GM12801 (cell line): ENCODE measurements at regions not wholly inside any gene's neighbourhood (a gene's known extent, or its start where the extent isn't known, plus 50 kb on each side); places are given as distances from the start of the nearest gene placed in this dataset.

ENCODE experiments used
- TF ChIP-seq, protein P1 (sequence below): IDR thresholded peaks from one replicate; pipeline ENCODE4 v1.5.1; 2011; ENCODE audit warnings: control low read depth; ENCODE audit not compliant: insufficient read length; ENCODE audit errors: extremely low read depth

DNA sequence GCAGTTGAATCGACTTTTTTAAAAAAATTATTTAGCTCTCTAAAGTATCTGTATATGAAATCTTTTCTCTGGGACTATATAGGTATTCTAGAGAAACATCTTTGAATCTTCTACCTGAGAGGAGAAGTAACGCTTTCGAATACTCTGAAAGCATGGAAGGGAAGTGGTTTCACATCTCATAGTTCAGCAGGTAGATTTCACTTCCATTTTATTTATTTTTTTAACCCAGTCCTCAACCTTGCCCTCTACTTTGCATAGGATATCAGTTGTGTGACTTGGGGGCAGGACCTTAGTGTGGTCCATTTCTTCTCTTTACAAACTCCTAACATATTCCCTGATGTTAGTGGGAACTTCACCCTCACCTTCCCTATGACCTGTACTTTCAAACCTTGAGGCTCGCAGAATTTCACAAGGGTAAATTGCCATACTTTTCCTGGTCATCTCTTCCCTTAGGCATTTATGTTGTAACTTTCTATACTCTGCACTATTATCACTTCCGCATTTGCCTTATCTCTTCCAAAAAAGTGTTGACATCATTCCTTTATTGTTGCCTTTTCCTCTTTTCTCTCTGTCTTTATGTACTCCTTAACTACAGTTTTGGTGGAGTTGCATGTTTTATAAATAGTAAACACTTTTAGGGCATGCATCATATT, 1208.5 kb upstream of the ADGRL4 start:
- TF ChIP-seq, protein P1, sequence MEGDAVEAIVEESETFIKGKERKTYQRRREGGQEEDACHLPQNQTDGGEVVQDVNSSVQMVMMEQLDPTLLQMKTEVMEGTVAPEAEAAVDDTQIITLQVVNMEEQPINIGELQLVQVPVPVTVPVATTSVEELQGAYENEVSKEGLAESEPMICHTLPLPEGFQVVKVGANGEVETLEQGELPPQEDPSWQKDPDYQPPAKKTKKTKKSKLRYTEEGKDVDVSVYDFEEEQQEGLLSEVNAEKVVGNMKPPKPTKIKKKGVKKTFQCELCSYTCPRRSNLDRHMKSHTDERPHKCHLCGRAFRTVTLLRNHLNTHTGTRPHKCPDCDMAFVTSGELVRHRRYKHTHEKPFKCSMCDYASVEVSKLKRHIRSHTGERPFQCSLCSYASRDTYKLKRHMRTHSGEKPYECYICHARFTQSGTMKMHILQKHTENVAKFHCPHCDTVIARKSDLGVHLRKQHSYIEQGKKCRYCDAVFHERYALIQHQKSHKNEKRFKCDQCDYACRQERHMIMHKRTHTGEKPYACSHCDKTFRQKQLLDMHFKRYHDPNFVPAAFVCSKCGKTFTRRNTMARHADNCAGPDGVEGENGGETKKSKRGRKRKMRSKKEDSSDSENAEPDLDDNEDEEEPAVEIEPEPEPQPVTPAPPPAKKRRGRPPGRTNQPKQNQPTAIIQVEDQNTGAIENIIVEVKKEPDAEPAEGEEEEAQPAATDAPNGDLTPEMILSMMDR: no peak

DNA sequence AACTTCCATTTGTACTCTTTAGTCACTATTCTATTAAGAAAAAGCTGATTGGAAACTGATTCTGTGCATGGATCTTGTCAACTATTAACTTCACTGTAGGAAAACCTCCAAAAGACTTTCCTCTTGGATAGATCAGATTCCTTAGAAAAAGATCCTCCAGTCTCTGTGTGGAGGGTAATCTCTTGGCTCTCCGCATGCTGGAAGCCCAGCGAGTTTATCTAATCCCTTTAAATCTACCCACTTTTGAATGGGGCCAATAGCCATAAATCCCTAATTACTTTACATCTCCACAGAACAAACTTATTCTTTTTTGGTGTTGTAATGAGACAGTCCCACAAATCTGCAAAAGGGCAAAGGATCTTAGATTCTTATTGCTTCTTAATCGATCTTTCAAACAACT, 1206.4 kb upstream of the ADGRL4 start:
- TF ChIP-seq, protein P1: no peak

DNA sequence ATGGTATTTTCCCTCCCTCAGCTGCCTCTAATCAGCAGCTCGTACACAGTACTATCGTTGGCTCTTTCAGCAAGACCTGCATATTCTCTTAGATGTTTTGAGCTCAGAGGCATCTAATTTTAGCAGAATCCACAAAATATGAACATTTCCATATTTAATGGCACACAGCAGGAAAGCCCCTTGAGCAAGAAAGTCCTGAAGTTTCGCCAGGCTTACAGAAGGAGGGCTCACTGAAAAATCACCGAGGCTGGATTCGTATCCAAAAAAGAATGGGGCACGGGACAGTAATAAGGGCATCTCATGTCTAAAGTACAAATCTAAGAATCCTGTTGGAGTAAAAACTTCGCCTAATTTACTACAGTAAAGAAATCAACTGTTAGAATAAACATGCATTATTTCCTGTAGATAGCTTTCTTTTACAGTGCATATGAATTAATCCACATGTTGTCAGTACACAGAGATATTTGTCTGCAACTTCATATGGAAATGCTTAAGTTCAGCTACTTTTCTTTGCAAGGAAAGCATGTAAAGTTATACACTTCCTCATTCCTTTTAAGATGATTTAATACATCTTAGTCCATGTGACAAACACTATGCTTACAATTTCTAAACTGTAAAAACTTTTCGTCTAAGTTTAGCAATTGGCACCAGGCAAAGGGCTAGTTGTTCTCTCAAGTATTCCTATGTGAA, 1205.3 kb upstream of the ADGRL4 start:
- TF ChIP-seq, protein P1: no peak

DNA sequence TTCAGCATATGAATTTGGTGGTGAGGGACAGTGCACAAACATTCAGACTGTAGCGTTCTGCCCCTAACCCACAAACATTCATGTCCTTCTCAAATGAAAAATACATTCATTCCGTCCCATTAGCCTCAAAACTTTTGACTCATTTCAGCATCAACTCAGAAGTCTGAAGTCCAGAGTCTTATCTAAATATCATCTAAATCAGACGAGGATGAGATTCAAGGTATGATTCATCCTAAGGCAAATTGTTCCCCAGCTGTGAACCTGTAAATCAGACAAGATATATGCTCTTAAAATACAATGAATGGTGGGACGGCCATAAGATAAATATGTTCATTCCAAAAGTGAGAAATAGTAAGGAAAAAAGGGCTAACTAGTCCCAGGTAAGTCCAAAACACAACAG, 1195.6 kb upstream of the ADGRL4 start:
- TF ChIP-seq, protein P1: no peak

DNA sequence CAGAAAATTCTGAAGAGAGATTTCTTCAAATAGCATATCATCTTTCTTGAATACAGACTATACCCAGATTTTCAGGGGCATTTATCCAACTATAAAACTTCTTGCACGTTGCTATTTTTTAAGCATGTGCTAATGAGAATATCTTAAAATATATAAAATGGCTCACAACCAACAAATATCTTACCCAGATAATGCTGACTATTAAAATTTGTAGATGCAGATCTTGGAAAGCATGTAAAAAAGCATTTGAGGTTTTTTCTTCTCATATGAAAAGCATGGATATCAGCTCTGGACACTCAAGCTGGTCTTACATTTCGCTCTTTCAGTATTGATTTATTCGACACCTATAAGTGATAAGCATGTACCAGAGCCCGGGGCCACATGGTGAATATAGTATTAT, 1187.7 kb upstream of the ADGRL4 start:
- TF ChIP-seq, protein P1: no peak

DNA sequence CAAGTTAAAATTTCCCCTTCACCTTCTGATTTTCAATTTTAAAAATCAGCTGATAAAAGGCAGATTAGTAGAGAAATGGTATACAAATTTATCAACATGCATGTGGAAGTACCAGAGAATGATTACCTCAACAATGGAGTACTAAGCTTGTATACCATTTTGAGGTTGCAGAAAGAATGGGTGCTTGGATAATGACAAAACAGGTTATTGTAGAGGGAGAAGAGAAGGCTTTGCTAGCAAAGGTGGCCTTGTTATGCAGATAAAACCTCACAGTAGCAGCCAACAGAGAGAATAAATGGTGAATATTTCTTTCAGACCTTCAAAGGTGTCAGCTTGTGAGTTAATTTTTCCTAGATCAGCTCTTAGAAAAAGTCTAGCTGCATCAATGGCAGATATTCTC, 1174.9 kb upstream of the ADGRL4 start:
- TF ChIP-seq, protein P1: no peak

DNA sequence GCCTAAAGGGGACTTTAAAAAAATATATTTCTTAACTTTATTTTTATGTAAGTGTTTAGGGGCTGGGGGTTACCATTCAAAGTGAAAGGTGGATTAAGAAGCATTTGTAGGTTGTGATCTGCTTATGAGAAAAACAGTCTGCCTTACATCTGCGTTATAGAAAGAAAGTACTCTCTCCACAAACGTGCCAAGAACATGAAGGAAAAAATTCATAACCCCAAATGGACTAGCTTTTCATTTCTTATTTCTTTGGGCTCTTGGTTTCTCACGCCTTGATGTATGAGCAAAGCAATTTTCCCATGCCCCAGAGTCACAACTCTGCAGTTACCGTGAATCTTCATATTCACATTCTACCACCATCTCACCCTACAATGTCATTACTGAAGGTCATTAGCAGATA, 1165.1 kb upstream of the ADGRL4 start:
- TF ChIP-seq, protein P1: no peak
